ENCODE measurements at regions not wholly inside any gene's neighbourhood (a gene's known extent, or its start where the extent isn't known, plus 50 kb on each side); places are given as distances from the start of the nearest gene placed in this dataset.
"Not testable (repeated sequence)": the region's sequence is repeated elsewhere in the genome, so short reads cannot be mapped to it uniquely, and the experiment has no call there.

- H3K36me3 ChIP-seq (replicated peaks); in situ Hi-C loops (cut with HindIII; ENCODE audit: low pct_ligation_motif_present, low sequenced_read_pairs); H3K27me3 ChIP-seq (replicated peaks); H3K27ac ChIP-seq; DNase-seq; H3K4me3 ChIP-seq (ENCODE audit: low read depth, low read length): not testable (repeated sequence)
Measured at GRCh38 chr7:106713452-106713851, 52.5 kb upstream of the CCDC71L start.

- in situ Hi-C loops (cut with HindIII; ENCODE audit: low pct_ligation_motif_present, low sequenced_read_pairs); H3K4me3 ChIP-seq (ENCODE audit: low read depth, low read length); DNase-seq; H3K36me3 ChIP-seq (replicated peaks); H3K27ac ChIP-seq; H3K27me3 ChIP-seq (replicated peaks): not testable (repeated sequence)
Measured at GRCh38 chr7:106714590-106715442, 53.9 kb upstream of the CCDC71L start.

- Histone ChIP-seq H3K27ac (no peak overlapping the region), H3K27me3 (replicated peaks) (no peaks in the 10 kb centered on the region), H3K36me3 (replicated peaks) (no peaks in the 10 kb centered on the region), H3K4me3 (ENCODE audit: low read depth, low read length) (no peak overlapping the region)
- TF ChIP-seq, protein P1, sequence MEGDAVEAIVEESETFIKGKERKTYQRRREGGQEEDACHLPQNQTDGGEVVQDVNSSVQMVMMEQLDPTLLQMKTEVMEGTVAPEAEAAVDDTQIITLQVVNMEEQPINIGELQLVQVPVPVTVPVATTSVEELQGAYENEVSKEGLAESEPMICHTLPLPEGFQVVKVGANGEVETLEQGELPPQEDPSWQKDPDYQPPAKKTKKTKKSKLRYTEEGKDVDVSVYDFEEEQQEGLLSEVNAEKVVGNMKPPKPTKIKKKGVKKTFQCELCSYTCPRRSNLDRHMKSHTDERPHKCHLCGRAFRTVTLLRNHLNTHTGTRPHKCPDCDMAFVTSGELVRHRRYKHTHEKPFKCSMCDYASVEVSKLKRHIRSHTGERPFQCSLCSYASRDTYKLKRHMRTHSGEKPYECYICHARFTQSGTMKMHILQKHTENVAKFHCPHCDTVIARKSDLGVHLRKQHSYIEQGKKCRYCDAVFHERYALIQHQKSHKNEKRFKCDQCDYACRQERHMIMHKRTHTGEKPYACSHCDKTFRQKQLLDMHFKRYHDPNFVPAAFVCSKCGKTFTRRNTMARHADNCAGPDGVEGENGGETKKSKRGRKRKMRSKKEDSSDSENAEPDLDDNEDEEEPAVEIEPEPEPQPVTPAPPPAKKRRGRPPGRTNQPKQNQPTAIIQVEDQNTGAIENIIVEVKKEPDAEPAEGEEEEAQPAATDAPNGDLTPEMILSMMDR (IDR thresholded peaks at IDR 0.05; ENCODE audit: low read depth, low read length, missing control alignments), result no peak
- DNase-seq, result no peak
- in situ Hi-C loops (cut with HindIII; ENCODE audit: low pct_ligation_motif_present, low sequenced_read_pairs), result no loop called here
Measured at GRCh38 chr7:106715730-106716129, 54.8 kb upstream of the CCDC71L start.

GRCh38 chr7:106717254-106717954 is 56.4 kb upstream of the CCDC71L start:
- DNase-seq, result no peak
- H3K4me3 ChIP-seq (ENCODE audit: low read depth, low read length), result no peak overlapping the region
- no peaks in the 10 kb centered on the region for H3K27me3 ChIP-seq (replicated peaks)
- in situ Hi-C loops (cut with HindIII; ENCODE audit: low pct_ligation_motif_present, low sequenced_read_pairs), result no loop called here
- H3K27ac ChIP-seq, result peak overlapping the region; percentile 92
- TF ChIP-seq, protein P1 (IDR thresholded peaks at IDR 0.05; ENCODE audit: low read depth, low read length, missing control alignments), result no peak
- H3K36me3 ChIP-seq (replicated peaks), result no peaks in the 10 kb centered on the region

DNA sequence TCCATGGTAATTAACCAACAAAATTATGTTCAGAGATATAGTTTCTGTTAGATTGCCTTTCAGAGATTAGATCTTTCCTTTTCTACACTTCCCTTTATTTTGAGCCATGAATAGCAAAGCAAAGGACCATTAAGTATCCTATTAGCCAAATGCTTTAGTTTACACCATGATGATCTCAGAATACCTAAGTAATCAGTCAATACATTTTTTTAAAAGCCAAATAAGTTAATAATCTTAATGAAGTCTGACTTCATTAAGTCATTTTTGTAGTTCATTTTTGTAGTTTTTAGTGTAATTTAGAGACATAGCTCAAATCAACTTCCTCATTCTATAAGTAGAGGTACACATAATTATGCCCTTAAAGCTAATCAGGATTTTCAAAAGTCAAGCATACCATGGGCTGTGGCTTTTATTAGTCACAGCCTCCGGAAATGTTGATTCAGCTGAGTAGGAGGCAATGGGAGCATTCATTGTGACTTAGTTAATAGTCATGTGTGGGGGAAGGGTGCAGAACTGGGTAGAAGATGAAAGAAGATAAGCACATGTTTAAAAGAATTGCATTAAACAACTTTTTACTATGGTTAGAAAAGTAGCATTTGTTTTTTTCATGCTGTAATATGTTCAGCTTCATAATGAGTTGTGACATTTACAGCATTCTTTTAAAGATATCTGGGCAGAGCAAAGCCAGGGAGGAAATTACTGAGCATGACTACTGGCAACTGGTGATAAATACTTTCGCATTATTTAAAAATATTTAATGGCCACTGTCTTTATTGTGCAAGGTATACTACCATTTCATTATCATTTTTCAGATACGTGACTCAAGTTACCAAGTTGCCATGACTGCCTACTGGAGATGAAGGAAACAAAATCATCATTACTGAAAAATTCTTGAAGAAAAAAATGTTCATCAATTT is 57.3 kb upstream of the CCDC71L start:
- peak; percentile 95 for DNase-seq
- H3K27ac ChIP-seq, result peak overlapping the region; percentile 92
- H3K27me3 ChIP-seq (replicated peaks), result no peaks in the 10 kb centered on the region
- no peaks in the 10 kb centered on the region for H3K36me3 ChIP-seq (replicated peaks)
- in situ Hi-C loops (cut with HindIII; ENCODE audit: low pct_ligation_motif_present, low sequenced_read_pairs), result no loop called here
- TF ChIP-seq, protein P1 (IDR thresholded peaks at IDR 0.05; ENCODE audit: low read depth, low read length, missing control alignments), result no peak
- H3K4me3 ChIP-seq (ENCODE audit: low read depth, low read length), result no peak overlapping the region

DNA sequence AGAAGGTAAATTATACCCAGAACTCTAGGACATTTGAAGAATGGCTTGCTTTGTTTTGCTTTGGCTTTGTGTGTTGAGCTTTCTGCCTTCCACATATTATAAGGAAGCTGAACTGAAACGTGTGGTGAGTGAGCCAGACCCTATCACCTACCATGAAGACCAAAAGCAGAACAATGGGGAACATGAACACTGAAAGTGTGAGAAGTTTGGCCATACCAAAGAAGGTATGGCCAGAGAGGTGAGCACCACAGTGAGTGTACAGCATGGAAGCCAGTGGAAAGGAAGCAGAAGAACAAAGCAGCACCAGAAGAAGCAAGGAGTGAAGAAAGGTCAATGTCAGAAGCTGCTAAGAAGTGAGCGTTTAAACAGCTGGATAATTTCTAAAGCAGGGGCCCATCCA is 59.7 kb upstream of the CCDC71L start:
- in situ Hi-C loops (cut with HindIII; ENCODE audit: low pct_ligation_motif_present, low sequenced_read_pairs), result no loop called here
- Histone ChIP-seq H3K27me3 (replicated peaks) (no peaks in the 10 kb centered on the region), H3K36me3 (replicated peaks) (no peaks in the 10 kb centered on the region), H3K4me3 (ENCODE audit: low read depth, low read length) (no peak overlapping the region), H3K27ac (no peak overlapping the region)
- no peak for DNase-seq
- TF ChIP-seq, protein P1 (IDR thresholded peaks at IDR 0.05; ENCODE audit: low read depth, low read length, missing control alignments), result no peak
